GM12872 (cell line): ENCODE measurements at regions not wholly inside any gene's neighbourhood (a gene's known extent, or its start where the extent isn't known, plus 50 kb on each side); places are given as distances from the start of the nearest gene placed in this dataset.

ENCODE experiments used
- TF ChIP-seq, protein P1 (sequence below): IDR thresholded peaks from 3 replicates; pipeline ENCODE4 v1.5.1; 2011; ENCODE audit warnings: low read depth, mild to moderate bottlenecking, low read length, moderate library complexity; ENCODE audit not compliant: insufficient read depth

DNA sequence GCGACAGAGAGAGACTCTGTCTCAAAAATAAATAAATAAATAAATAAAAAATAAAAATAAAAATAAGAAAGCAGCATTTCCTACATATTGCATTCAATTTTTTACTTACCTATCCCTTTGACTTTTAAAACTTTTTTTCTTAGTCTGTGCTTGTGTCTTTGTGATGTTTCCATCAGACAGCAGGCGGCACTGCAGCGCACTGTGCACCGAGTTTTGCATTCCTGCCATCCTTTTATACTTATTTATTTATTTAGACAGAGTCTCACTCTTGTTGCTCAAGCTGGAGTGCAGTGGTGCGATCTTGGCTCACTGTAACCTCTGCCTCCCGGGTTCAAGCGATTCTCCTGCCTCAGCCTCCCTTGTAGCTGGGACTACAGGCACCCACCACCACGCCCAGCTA is 203.9 kb downstream of the SPATA31A1 start:
- TF ChIP-seq, protein P1, sequence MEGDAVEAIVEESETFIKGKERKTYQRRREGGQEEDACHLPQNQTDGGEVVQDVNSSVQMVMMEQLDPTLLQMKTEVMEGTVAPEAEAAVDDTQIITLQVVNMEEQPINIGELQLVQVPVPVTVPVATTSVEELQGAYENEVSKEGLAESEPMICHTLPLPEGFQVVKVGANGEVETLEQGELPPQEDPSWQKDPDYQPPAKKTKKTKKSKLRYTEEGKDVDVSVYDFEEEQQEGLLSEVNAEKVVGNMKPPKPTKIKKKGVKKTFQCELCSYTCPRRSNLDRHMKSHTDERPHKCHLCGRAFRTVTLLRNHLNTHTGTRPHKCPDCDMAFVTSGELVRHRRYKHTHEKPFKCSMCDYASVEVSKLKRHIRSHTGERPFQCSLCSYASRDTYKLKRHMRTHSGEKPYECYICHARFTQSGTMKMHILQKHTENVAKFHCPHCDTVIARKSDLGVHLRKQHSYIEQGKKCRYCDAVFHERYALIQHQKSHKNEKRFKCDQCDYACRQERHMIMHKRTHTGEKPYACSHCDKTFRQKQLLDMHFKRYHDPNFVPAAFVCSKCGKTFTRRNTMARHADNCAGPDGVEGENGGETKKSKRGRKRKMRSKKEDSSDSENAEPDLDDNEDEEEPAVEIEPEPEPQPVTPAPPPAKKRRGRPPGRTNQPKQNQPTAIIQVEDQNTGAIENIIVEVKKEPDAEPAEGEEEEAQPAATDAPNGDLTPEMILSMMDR: 0 out of 3 replicates have a peak, but pooled peaks have one; percentile 28

DNA sequence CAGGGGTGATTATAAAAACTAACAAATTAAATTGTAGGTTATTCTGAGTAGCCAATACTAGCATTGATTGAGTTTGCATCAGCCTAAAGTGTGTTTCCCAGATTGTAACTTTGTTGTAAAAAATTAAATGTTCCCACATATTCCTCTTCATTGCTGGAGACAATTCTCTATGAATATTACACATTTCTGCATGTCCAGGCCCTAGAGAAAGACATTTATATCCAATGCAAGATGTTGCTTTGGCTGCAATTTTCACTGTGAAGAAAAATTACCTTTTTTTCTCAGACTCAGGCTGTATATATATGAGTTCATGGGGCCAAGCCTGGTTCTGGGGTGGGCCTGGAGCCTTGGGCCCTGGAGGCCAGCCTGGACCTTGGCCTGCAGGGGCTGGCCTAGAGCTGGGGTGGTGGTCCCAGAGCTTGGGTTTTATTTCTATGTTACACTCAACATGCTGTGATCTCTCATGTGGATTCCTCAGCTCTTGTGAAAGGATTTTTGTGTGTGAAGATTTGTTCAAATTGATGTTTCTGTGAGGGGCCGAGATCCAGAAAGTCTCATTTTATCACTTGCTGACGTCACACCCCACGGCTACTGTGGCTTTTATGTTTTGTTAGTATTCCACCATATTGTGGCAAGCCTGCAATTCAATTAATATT is 232.5 kb downstream of the SPATA31A1 start:
- TF ChIP-seq, protein P1: no peak

DNA sequence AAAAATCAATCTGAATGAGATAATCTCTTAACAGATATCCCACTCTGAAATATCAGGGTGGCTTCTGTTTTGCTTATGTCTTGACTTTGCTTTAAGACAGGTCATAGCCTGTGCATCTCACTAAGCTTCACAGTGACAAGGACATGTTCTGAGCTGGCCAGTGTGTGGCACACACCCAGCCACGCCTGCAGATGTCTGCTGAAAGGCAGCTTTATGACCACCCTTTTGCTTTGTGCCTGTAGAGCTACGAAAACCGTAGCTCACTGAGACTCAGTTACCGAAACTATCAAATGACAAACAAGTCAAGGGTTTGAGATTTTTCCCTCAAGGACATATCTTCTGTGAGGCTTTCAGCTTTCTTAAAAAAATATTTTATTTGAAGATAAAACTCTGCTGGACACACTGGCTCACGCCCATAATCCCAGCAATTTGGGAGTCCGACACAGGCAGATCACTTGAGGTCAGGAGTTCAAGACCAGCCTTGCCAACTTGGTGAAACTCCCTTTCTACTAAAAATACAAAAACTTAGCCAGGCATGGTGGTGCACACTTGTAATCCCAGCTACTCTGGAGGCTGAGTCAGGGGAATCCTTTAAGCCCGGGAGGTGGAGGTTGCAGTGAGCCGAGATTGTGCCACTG is 233.2 kb downstream of the SPATA31A1 start:
- TF ChIP-seq, protein P1: no peak

DNA sequence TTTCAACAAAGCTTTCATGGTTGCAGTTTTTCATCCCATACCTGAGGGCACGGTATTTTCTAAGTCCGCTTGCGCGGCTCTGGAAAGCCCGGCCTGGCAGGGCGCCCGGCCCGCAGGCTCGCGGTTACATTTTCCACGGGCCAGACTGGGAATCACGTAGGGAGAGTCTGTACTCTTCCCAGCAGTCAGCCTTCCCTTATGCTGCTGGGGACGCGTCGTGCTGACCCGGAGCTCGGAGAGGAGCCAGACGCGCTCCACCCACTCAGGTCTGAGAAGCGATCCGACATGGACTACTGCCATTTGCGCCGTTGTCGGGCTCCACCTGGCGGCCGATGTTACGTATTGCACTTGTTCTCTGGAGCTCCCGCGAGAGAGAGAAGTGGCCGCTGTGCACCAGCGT is 435.9 kb downstream of the SPATA31A1 start:
- TF ChIP-seq, protein P1: peak; percentile 2; the same call in 1 of the 3 replicates

DNA sequence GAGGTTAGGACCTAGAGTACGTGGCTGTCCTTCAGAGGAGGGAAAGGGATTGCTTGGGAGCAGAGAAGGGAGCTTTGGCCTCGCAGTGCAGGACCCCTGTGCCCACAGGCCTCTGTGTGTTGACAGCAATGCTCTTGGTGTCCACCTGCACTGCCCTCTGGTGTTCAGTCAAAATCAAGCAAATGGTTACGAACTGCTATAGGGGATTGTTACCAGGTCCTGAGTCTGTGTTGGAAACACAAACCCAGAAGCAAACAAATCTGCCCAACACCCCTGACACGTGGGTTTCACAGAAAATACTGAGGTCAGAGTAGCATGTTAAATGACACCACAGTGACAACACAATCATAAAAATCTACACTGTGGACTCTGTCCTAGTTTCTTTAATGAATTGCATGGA is 473.0 kb downstream of the SPATA31A1 start:
- TF ChIP-seq, protein P1: peak; percentile 32; the same call in 1 of the 3 replicates
